Upper lobe of right lung (tissue), 1 donor: ENCODE measurements at regions not wholly inside any gene's neighbourhood (a gene's known extent, or its start where the extent isn't known, plus 50 kb on each side); places are given as distances from the start of the nearest gene placed in this dataset.

Experiments used
- ATAC-seq: fragments of 200-7000 bp; cut with Tn5 transposase; one replicate; pipeline ENCODE4 v1.9.1; 2020; ENCODE audit warnings: mild to moderate bottlenecking, moderate library complexity
- DNase-seq: peaks from one replicate; pipeline ENCODE4 v3.0.0-alpha.2; 2020
- H3K27ac ChIP-seq: fragments of 200-600 bp; one replicate; pipeline ENCODE4 v1.8.0; 2022
- H3K27me3 ChIP-seq: fragments of 200-600 bp; one replicate; pipeline ENCODE4 v1.8.0; 2022; ENCODE audit warnings: mild to moderate bottlenecking
- H3K36me3 ChIP-seq: fragments of 200-600 bp; one replicate; pipeline ENCODE4 v1.8.0; 2022
- H3K4me1 ChIP-seq: fragments of 200-600 bp; one replicate; pipeline ENCODE4 v1.8.0; 2022
- H3K4me3 ChIP-seq: fragments of 200-600 bp; one replicate; pipeline ENCODE4 v1.8.0; 2022; ENCODE audit warnings: mild to moderate bottlenecking
- H3K9me3 ChIP-seq: fragments of 200-600 bp; one replicate; pipeline ENCODE4 v1.8.0; 2022
- CTCF ChIP-seq: fragments of 200-600 bp; IDR thresholded peaks from one replicate; pipeline ENCODE4 v1.8.0; 2022; ENCODE audit warnings: antibody characterized with exemption
- intact Hi-C: fragments of 100-400 bp; cut with DNase I; formaldehyde crosslinking; loops from one replicate; pipeline ENCODE4 v1.11.0; 2022
- donor health status: DM: no; HTN: yes; CAD: no; lungs with severe emphysema.

GRCh38 chr1:209505044-209505443, 78.5 kb upstream of the CAMK1G start:
- Histone ChIP-seq H3K36me3 (no peaks in the 10 kb centered on the region), H3K27me3 (no peaks in the 10 kb centered on the region), H3K4me3 (no peak overlapping the region), H3K27ac (no peak overlapping the region), H3K9me3 (peaks cover 6% of the 10 kb centered on the region), H3K4me1 (no peaks in the 10 kb centered on the region)
- ATAC-seq: no peak
- no peak for DNase-seq
- no peak for TF ChIP-seq CTCF
- intact Hi-C loops: no loop called here

GRCh38 chr1:209506101-209506500, 77.4 kb upstream of the CAMK1G start:
- no peak overlapping the region for H3K4me3 ChIP-seq
- ATAC-seq: no peak
- DNase-seq: no peak
- intact Hi-C loops: no loop called here
- H3K9me3 ChIP-seq: peaks cover under 1% of the 10 kb centered on the region
- no peak for TF ChIP-seq CTCF
- no peaks in the 10 kb centered on the region for H3K27me3 ChIP-seq
- no peaks in the 10 kb centered on the region for H3K36me3 ChIP-seq
- H3K4me1 ChIP-seq: no peaks in the 10 kb centered on the region
- H3K27ac ChIP-seq: no peak overlapping the region

GRCh38 chr1:209509039-209509438, 74.5 kb upstream of the CAMK1G start:
- no peak for TF ChIP-seq CTCF
- H3K4me3 ChIP-seq: no peak overlapping the region
- no peaks in the 10 kb centered on the region for H3K36me3 ChIP-seq
- no peaks in the 10 kb centered on the region for H3K9me3 ChIP-seq
- intact Hi-C loops: no loop called here
- ATAC-seq (no peak), DNase-seq (no peak)
- H3K4me1 ChIP-seq: no peaks in the 10 kb centered on the region
- H3K27ac ChIP-seq: no peak overlapping the region
- H3K27me3 ChIP-seq: no peaks in the 10 kb centered on the region

GRCh38 chr1:209510063-209510462, 73.5 kb upstream of the CAMK1G start:
- H3K36me3 ChIP-seq: no peaks in the 10 kb centered on the region
- no peak for DNase-seq
- H3K4me3 ChIP-seq: no peak overlapping the region
- ATAC-seq: no peak
- no peaks in the 10 kb centered on the region for H3K27me3 ChIP-seq
- intact Hi-C loops: no loop called here
- H3K27ac ChIP-seq: no peak overlapping the region
- TF ChIP-seq CTCF: no peak
- no peaks in the 10 kb centered on the region for H3K4me1 ChIP-seq
- no peaks in the 10 kb centered on the region for H3K9me3 ChIP-seq

- H3K4me1 ChIP-seq: no peaks in the 10 kb centered on the region
- H3K9me3 ChIP-seq: no peaks in the 10 kb centered on the region
- no peak overlapping the region for H3K27ac ChIP-seq
- TF ChIP-seq CTCF: no peak
- intact Hi-C loops: no loop called here
- no peaks in the 10 kb centered on the region for H3K27me3 ChIP-seq
- DNase-seq: no peak
- no peak for ATAC-seq
- H3K36me3 ChIP-seq: no peaks in the 10 kb centered on the region
- no peak overlapping the region for H3K4me3 ChIP-seq
These were observed 72.3 kb upstream of the CAMK1G start for GRCh38 chr1:209511169-209511568.

- Histone ChIP-seq H3K4me1 (no peaks in the 10 kb centered on the region), H3K27ac (no peak overlapping the region), H3K27me3 (no peaks in the 10 kb centered on the region), H3K4me3 (no peak overlapping the region), H3K9me3 (no peaks in the 10 kb centered on the region), H3K36me3 (no peaks in the 10 kb centered on the region)
- no peak for TF ChIP-seq CTCF
- ATAC-seq: no peak
- intact Hi-C loops: no loop called here
- DNase-seq: no peak
These were observed 70.7 kb upstream of the CAMK1G start for GRCh38 chr1:209512821-209513220.
